ENCODE measurements at regions not wholly inside any gene's neighbourhood (a gene's known extent, or its start where the extent isn't known, plus 50 kb on each side); places are given as distances from the start of the nearest gene placed in this dataset.

- peaks cover 33 to 77% of the 10 kb centered on the region in 2 donors for H3K27me3 Mint-ChIP-seq
- ATAC-seq (replicated peaks) = no peak
Measured at GRCh38 chr20:50315586-50316551, 125.2 kb downstream of the CEBPB start.

GRCh38 chr20:50317116-50317515 lies 126.5 kb downstream of the CEBPB start:
- H3K36me3 Mint-ChIP-seq (ENCODE audit: insufficient read depth) = no peaks in the 10 kb centered on the region
- no peak overlapping the region for H3K27ac Mint-ChIP-seq
- no peaks in the 10 kb centered on the region for H3K4me1 Mint-ChIP-seq (ENCODE audit: low read depth in 2 of 2)
- ATAC-seq (replicated peaks) = no peak
- DNase-seq = no peak
- H3K27me3 Mint-ChIP-seq = peaks cover 33 to 79% of the 10 kb centered on the region in 2 donors
- H3K9me3 Mint-ChIP-seq = no peaks in the 10 kb centered on the region
- no peak overlapping the region for H3K4me3 Mint-ChIP-seq

More at GRCh38 chr20:50315586-50316551, 125.2 kb downstream of the CEBPB start:
- no peaks in the 10 kb centered on the region for H3K36me3 Mint-ChIP-seq (ENCODE audit: insufficient read depth)
- H3K27ac Mint-ChIP-seq = no peak overlapping the region
- no peak for DNase-seq
- no peaks in the 10 kb centered on the region for H3K4me1 Mint-ChIP-seq (ENCODE audit: low read depth in 2 of 2)
- H3K4me3 Mint-ChIP-seq = no peak overlapping the region
- no peaks in the 10 kb centered on the region for H3K9me3 Mint-ChIP-seq

- H3K36me3 Mint-ChIP-seq (ENCODE audit: insufficient read depth) = no peaks in the 10 kb centered on the region
- H3K27ac Mint-ChIP-seq = no peak overlapping the region
- H3K4me3 Mint-ChIP-seq = no peak overlapping the region
- no peaks in the 10 kb centered on the region for H3K9me3 Mint-ChIP-seq
- ATAC-seq (replicated peaks) = no peak
- H3K27me3 Mint-ChIP-seq = peaks cover 33 to 76% of the 10 kb centered on the region in 2 donors
- DNase-seq = no peak
- no peaks in the 10 kb centered on the region for H3K4me1 Mint-ChIP-seq (ENCODE audit: low read depth in 2 of 2)
Measured at GRCh38 chr20:50317609-50318008, 127.0 kb downstream of the CEBPB start.

GRCh38 chr20:50318710-50319109 lies 128.1 kb downstream of the CEBPB start:
- DNase-seq (no peak), ATAC-seq (replicated peaks) (no peak)
- no peak overlapping the region for H3K27ac Mint-ChIP-seq
- no peaks in the 10 kb centered on the region for H3K9me3 Mint-ChIP-seq
- no peaks in the 10 kb centered on the region for H3K4me1 Mint-ChIP-seq (ENCODE audit: low read depth in 2 of 2)
- peaks cover 23 to 65% of the 10 kb centered on the region in 2 donors for H3K27me3 Mint-ChIP-seq
- no peak overlapping the region for H3K4me3 Mint-ChIP-seq
- H3K36me3 Mint-ChIP-seq (ENCODE audit: insufficient read depth) = no peaks in the 10 kb centered on the region

GRCh38 chr20:50320005-50320900 lies 129.6 kb downstream of the CEBPB start:
- Mint-ChIP-seq H3K9me3 (no peaks in the 10 kb centered on the region), H3K36me3 (ENCODE audit: insufficient read depth) (no peaks in the 10 kb centered on the region), H3K27ac (no peak overlapping the region), H3K4me3 (no peak overlapping the region), H3K4me1 (ENCODE audit: low read depth in 2 of 2) (no peaks in the 10 kb centered on the region), H3K27me3 (peaks cover 13 to 52% of the 10 kb centered on the region in 2 donors)
- DNase-seq (no peak), ATAC-seq (replicated peaks) (no peak)

GRCh38 chr20:50320901-50321796 lies 130.5 kb downstream of the CEBPB start:
- H3K27ac Mint-ChIP-seq = no peak overlapping the region
- H3K4me3 Mint-ChIP-seq = no peak overlapping the region
- H3K36me3 Mint-ChIP-seq (ENCODE audit: insufficient read depth) = no peaks in the 10 kb centered on the region
- H3K4me1 Mint-ChIP-seq (ENCODE audit: low read depth in 2 of 2) = no peaks in the 10 kb centered on the region
- H3K27me3 Mint-ChIP-seq = peaks cover 13 to 46% of the 10 kb centered on the region in 2 donors
- no peaks in the 10 kb centered on the region for H3K9me3 Mint-ChIP-seq
- ATAC-seq (replicated peaks) (no peak), DNase-seq (no peak)

- ATAC-seq (replicated peaks) = no peak
- no peak overlapping the region for H3K27ac Mint-ChIP-seq
- no peak overlapping the region for H3K4me3 Mint-ChIP-seq
- H3K9me3 Mint-ChIP-seq = no peaks in the 10 kb centered on the region
- no peaks in the 10 kb centered on the region for H3K4me1 Mint-ChIP-seq (ENCODE audit: low read depth in 2 of 2)
- DNase-seq = no peak
- no peaks in the 10 kb centered on the region for H3K36me3 Mint-ChIP-seq (ENCODE audit: insufficient read depth)
- peaks cover 13 to 38% of the 10 kb centered on the region in 2 donors for H3K27me3 Mint-ChIP-seq
Measured at GRCh38 chr20:50321797-50322480, 131.3 kb downstream of the CEBPB start.

GRCh38 chr20:50322703-50323131 lies 132.1 kb downstream of the CEBPB start:
- H3K27me3 Mint-ChIP-seq = peaks cover 9 to 30% of the 10 kb centered on the region in 2 donors
- DNase-seq (no peak), ATAC-seq (replicated peaks) (no peak)
- no peaks in the 10 kb centered on the region for H3K4me1 Mint-ChIP-seq (ENCODE audit: low read depth in 2 of 2)
- no peak overlapping the region for H3K27ac Mint-ChIP-seq
- H3K9me3 Mint-ChIP-seq = peaks cover 0 to under 1% of the 10 kb centered on the region in 2 donors
- H3K4me3 Mint-ChIP-seq = no peak overlapping the region
- H3K36me3 Mint-ChIP-seq (ENCODE audit: insufficient read depth) = no peaks in the 10 kb centered on the region

- peaks cover 6 to 26% of the 10 kb centered on the region in 2 donors for H3K27me3 Mint-ChIP-seq
- no peaks in the 10 kb centered on the region for H3K36me3 Mint-ChIP-seq (ENCODE audit: insufficient read depth)
- H3K4me1 Mint-ChIP-seq (ENCODE audit: low read depth in 2 of 2) = no peaks in the 10 kb centered on the region
- H3K4me3 Mint-ChIP-seq = no peak overlapping the region
- DNase-seq = no peak
- no peak overlapping the region for H3K27ac Mint-ChIP-seq
- H3K9me3 Mint-ChIP-seq = peaks cover 0 to 3% of the 10 kb centered on the region in 2 donors
- no peak for ATAC-seq (replicated peaks)
Measured at GRCh38 chr20:50323209-50323608, 132.6 kb downstream of the CEBPB start.

- H3K4me3 Mint-ChIP-seq = no peak overlapping the region
- ATAC-seq (replicated peaks) = no peak
- peaks cover 6 to 17% of the 10 kb centered on the region in 2 donors for H3K27me3 Mint-ChIP-seq
Measured at GRCh38 chr20:50323777-50324775, 133.4 kb downstream of the CEBPB start.

GRCh38 chr20:50325215-50325614 lies 134.6 kb downstream of the CEBPB start:
- no peak overlapping the region for H3K4me3 Mint-ChIP-seq
- H3K36me3 Mint-ChIP-seq (ENCODE audit: insufficient read depth) = no peaks in the 10 kb centered on the region
- ATAC-seq (replicated peaks) = no peak
- no peaks in the 10 kb centered on the region for H3K4me1 Mint-ChIP-seq (ENCODE audit: low read depth in 2 of 2)
- H3K27me3 Mint-ChIP-seq = peaks cover 6 to 13% of the 10 kb centered on the region in 2 donors
- no peak for DNase-seq
- H3K27ac Mint-ChIP-seq = no peak overlapping the region
- H3K9me3 Mint-ChIP-seq = peaks cover 0 to 3% of the 10 kb centered on the region in 2 donors

More at GRCh38 chr20:50323777-50324775, 133.4 kb downstream of the CEBPB start:
- H3K27ac Mint-ChIP-seq = no peak overlapping the region
- no peaks in the 10 kb centered on the region for H3K36me3 Mint-ChIP-seq (ENCODE audit: insufficient read depth)
- DNase-seq = no peak
- no peaks in the 10 kb centered on the region for H3K4me1 Mint-ChIP-seq (ENCODE audit: low read depth in 2 of 2)
- H3K9me3 Mint-ChIP-seq = peaks cover 0 to 3% of the 10 kb centered on the region in 2 donors

Measured in effector memory CD8-positive, alpha-beta T cell (primary cell).